ENCODE measurements at regions not wholly inside any gene's neighbourhood (a gene's known extent, or its start where the extent isn't known, plus 50 kb on each side); places are given as distances from the start of the nearest gene placed in this dataset.

DNA sequence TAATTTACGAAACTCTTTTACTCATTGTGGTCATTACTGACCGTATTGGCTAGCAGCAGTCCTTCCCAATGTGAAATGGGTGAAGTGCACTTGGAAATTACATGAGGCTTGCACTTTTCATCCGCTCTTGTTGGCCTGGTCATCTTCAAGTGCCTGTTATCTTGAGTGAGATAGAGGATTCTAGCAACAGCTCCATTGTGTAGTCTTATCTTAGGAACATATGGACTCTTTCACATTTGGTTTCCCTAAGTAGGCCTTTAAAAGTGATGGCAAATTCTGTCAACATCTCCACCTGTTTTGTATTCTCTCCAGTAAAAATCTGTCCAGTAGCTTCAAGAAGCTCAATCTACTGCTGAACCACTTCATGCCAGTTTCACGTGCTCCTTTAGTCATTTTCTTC lies 114.8 kb upstream of the MARCKS start:
- POLR2A ChIA-PET = no interaction called here
- H2AFZ ChIP-seq (ENCODE audit: low read depth, low read length) = no peak overlapping the region
- no peak overlapping the region for H3K9ac ChIP-seq (replicated peaks; ENCODE audit: extremely low read depth, insufficient read depth, low read length)
- no peaks in the 10 kb centered on the region for H3K9me3 ChIP-seq (replicated peaks; ENCODE audit: control insufficient read depth, insufficient read depth, low read length)
- dilution Hi-C loops (cut with MboI; ENCODE audit: extremely low pct_ligation_motif_present, low sequenced_read_pairs) = no loop called here
- no peaks in the 10 kb centered on the region for H3K36me3 ChIP-seq (ENCODE audit: control insufficient read depth in 2 of 2, extremely low read depth in 1 of 2, insufficient read depth in 2 of 2, low read length in 2 of 2)
- no peak overlapping the region for H3K27ac ChIP-seq (ENCODE audit: insufficient read depth, low read depth, low read length)
- FAIRE-seq = no peak
- no peak overlapping the region for H3K4me3 ChIP-seq (replicated peaks in 1 of 3; ENCODE audit: insufficient read depth in 1 of 3, low read depth in 1 of 3, low read length in 3 of 3)
- intact Hi-C loops (cut with micrococcal nuclease) = no loop called here
- H3K27me3 ChIP-seq (ENCODE audit: control insufficient read depth in 2 of 2, insufficient read depth in 2 of 2, low read length in 2 of 2) = no peaks in the 10 kb centered on the region
- no peak overlapping the region for H3K4me2 ChIP-seq (ENCODE audit: insufficient read depth, low read length)
- H3K4me1 ChIP-seq (ENCODE audit: control insufficient read depth, extremely low read depth, insufficient read depth, low read length) = no peaks in the 10 kb centered on the region
- no peaks in the 10 kb centered on the region for H3K9me1 ChIP-seq (replicated peaks; ENCODE audit: control insufficient read depth, extremely low read depth, insufficient read depth, low read length)
- TF ChIP-seq EZH2 (IDR thresholded peaks at IDR 0.05; ENCODE audit: borderline replicate concordance, low read depth, low read length, severe bottlenecking) = no peak
- TF ChIP-seq, protein P1, sequence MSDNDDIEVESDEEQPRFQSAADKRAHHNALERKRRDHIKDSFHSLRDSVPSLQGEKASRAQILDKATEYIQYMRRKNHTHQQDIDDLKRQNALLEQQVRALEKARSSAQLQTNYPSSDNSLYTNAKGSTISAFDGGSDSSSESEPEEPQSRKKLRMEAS (IDR thresholded peaks at IDR 0.05; ENCODE audit: insufficient read depth, insufficient read length) = no peak
- TF ChIP-seq POLR2A (IDR thresholded peaks at IDR 0.05; ENCODE audit: low read depth, low read length) = no peak
- no peak for TF ChIP-seq GATA2 (IDR thresholded peaks at IDR 0.05; ENCODE audit: insufficient read depth, insufficient read length, low read depth, low read length)
- TF ChIP-seq POLR2AphosphoS5 (IDR thresholded peaks at IDR 0.05; ENCODE audit: insufficient read depth, low read depth, low read length) = no peak
- no peak for TF ChIP-seq MYC (IDR thresholded peaks at IDR 0.05; ENCODE audit: low read depth, low read length)
- TF ChIP-seq JUN (IDR thresholded peaks at IDR 0.05; ENCODE audit: borderline replicate concordance, insufficient read depth, insufficient read length, low read depth) = no peak
- TF ChIP-seq, protein P2, sequence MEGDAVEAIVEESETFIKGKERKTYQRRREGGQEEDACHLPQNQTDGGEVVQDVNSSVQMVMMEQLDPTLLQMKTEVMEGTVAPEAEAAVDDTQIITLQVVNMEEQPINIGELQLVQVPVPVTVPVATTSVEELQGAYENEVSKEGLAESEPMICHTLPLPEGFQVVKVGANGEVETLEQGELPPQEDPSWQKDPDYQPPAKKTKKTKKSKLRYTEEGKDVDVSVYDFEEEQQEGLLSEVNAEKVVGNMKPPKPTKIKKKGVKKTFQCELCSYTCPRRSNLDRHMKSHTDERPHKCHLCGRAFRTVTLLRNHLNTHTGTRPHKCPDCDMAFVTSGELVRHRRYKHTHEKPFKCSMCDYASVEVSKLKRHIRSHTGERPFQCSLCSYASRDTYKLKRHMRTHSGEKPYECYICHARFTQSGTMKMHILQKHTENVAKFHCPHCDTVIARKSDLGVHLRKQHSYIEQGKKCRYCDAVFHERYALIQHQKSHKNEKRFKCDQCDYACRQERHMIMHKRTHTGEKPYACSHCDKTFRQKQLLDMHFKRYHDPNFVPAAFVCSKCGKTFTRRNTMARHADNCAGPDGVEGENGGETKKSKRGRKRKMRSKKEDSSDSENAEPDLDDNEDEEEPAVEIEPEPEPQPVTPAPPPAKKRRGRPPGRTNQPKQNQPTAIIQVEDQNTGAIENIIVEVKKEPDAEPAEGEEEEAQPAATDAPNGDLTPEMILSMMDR (IDR thresholded peaks at IDR 0.05; ENCODE audit: extremely low read depth in 1 of 2, insufficient read depth in 1 of 2, low read depth in 1 of 2, low read length in 2 of 2) = no peak
- no peak for TF ChIP-seq FOS (IDR thresholded peaks at IDR 0.05; ENCODE audit: borderline replicate concordance, insufficient read depth, low read length)
- CTCF ChIA-PET = interaction anchor here (1.1 kb wide), 1 partner anchor 172 kb away, joined by 3 read pairs; no protein-coding TSS in a partner anchor
- H4K20me1 ChIP-seq (replicated peaks; ENCODE audit: control insufficient read depth, extremely low read depth, insufficient read depth, low read length) = no peaks in the 10 kb centered on the region
- H3K79me2 ChIP-seq (ENCODE audit: control insufficient read depth, insufficient read depth, low read length) = no peaks in the 10 kb centered on the region
- no TSS peak for BruUV-seq (replicated peaks)
- no peak for DNase-seq (ENCODE audit: low read depth, low spot score)

Measured in endothelial cell of umbilical vein (primary cell).